ENCODE measurements at regions not wholly inside any gene's neighbourhood (a gene's known extent, or its start where the extent isn't known, plus 50 kb on each side); places are given as distances from the start of the nearest gene placed in this dataset.

DNA sequence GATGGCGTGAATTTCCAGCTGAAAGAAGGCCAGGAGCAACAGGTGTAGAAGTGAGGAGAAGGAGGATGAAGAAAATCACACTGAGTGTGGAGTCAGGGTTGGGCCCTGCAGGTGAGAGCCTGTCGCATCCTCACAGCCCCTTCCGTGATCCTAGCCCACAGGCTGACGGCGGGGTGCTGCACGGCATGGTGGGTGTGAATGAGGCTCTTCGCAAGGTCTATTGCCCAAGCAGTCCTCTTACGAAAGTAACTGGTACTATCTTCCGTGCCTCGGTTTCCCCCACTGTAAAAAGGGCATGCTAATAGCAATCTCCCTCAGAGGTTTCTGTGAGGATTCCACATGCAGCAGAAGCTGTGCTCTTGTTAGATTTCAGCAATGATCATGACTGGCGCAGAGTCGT lies 129.9 kb upstream of the TNS3 start:
- H4K20me1 ChIP-seq (ENCODE audit: insufficient read depth): no peaks in the 10 kb centered on the region
- peak overlapping the region; percentile 5 for H3K27ac ChIP-seq (ENCODE audit: low read length)
- H3K27me3 ChIP-seq (ENCODE audit: insufficient read depth, low read depth, low read length): no peaks in the 10 kb centered on the region
- no peaks in the 10 kb centered on the region for H3K9me3 ChIP-seq (ENCODE audit: low read length)
- H3K4me3 ChIP-seq (ENCODE audit: low read length): peak overlapping the region; percentile 29
- no peaks in the 10 kb centered on the region for H3K79me2 ChIP-seq (replicated peaks; ENCODE audit: insufficient read depth, low read length)
- no peaks in the 10 kb centered on the region for H3F3A ChIP-seq (ENCODE audit: insufficient read depth, low read length, poor library complexity, severe bottlenecking)
- no peak overlapping the region for H3K9ac ChIP-seq (ENCODE audit: low read length)
- no peaks in the 10 kb centered on the region for H3K9me2 ChIP-seq (ENCODE audit: insufficient read depth, low read length)
- no peak overlapping the region for H2AFZ ChIP-seq (ENCODE audit: low read depth, low read length)
- no peak for TF ChIP-seq SMC3 (conservative IDR thresholded peaks at IDR 0.05; ENCODE audit: poor library complexity)
- no peak for TF ChIP-seq MXI1 (conservative IDR thresholded peaks at IDR 0.05; ENCODE audit: poor library complexity, severe bottlenecking)
- no peak for TF ChIP-seq EZH2 (IDR thresholded peaks at IDR 0.05; ENCODE audit: borderline replicate concordance, insufficient read depth, low read length, poor library complexity, severe bottlenecking)
- TF ChIP-seq RAD21 (conservative IDR thresholded peaks at IDR 0.05): no peak
- no peaks in the 10 kb centered on the region for H3K36me3 ChIP-seq (ENCODE audit: insufficient read depth, low read length)
- H3K4me2 ChIP-seq (ENCODE audit: low read length): no peak overlapping the region

DNA sequence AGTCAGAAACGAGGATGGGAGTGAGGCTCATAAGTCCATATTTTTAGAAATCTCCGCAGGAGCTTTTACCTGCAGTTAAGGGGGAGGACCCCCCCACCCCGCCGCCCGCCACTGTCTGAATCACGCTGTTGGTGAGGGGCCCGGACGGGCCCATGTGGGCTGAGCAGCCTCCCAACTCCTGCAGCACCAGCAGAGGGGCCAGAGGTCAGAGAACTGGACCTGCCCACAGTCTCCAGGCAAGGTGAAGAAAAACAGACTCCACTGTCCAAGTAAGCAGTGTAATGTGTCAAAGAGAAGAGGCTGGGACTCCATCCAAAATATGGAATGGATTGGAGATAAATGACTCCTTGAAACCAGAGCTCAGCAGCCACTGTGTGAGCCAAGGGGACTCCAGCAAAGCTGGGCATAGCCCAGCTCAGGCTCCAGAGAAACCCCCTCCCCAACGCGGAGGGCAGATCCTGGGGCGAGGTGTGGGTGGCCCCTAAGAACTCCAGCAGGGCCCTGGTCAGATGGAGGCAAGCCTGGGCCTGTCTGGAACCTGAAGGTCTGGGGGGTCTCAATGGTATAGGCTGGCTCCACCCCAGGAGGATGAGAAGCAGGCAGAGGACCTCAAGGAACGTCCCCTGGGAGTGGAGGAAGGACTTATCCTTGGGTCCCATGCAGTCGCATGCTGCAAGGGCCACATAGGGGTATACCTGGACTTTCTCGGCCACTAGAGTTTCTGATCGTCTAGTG lies 128.5 kb upstream of the TNS3 start:
- Histone ChIP-seq H3K9me3 (ENCODE audit: low read length) (no peaks in the 10 kb centered on the region), H3K36me3 (ENCODE audit: insufficient read depth, low read length) (no peaks in the 10 kb centered on the region), H3K4me3 (ENCODE audit: low read length) (no peak overlapping the region), H2AFZ (ENCODE audit: low read depth, low read length) (no peak overlapping the region), H4K20me1 (ENCODE audit: insufficient read depth) (no peaks in the 10 kb centered on the region), H3K9me2 (ENCODE audit: insufficient read depth, low read length) (no peaks in the 10 kb centered on the region), H3K27me3 (ENCODE audit: insufficient read depth, low read depth, low read length) (no peaks in the 10 kb centered on the region), H3K27ac (ENCODE audit: low read length) (no peak overlapping the region), H3K9ac (ENCODE audit: low read length) (no peak overlapping the region), H3F3A (ENCODE audit: insufficient read depth, low read length, poor library complexity, severe bottlenecking) (no peaks in the 10 kb centered on the region), H3K4me2 (ENCODE audit: low read length) (no peak overlapping the region), H3K79me2 (replicated peaks; ENCODE audit: insufficient read depth, low read length) (no peaks in the 10 kb centered on the region)
- no peak for TF ChIP-seq EZH2 (IDR thresholded peaks at IDR 0.05; ENCODE audit: borderline replicate concordance, insufficient read depth, low read length, poor library complexity, severe bottlenecking)
- no peak for TF ChIP-seq SMC3 (conservative IDR thresholded peaks at IDR 0.05; ENCODE audit: poor library complexity)
- no peak for TF ChIP-seq TAF1 (IDR thresholded peaks at IDR 0.05; ENCODE audit: low read depth)
- TF ChIP-seq CTCF (IDR thresholded peaks at IDR 0.05; ENCODE audit: poor library complexity, severe bottlenecking): no peak
- no peak for TF ChIP-seq POLR2AphosphoS5 (IDR thresholded peaks at IDR 0.05)
- TF ChIP-seq EP300 (conservative IDR thresholded peaks at IDR 0.05; ENCODE audit: poor library complexity, severe bottlenecking): no peak
- TF ChIP-seq, protein P1, sequence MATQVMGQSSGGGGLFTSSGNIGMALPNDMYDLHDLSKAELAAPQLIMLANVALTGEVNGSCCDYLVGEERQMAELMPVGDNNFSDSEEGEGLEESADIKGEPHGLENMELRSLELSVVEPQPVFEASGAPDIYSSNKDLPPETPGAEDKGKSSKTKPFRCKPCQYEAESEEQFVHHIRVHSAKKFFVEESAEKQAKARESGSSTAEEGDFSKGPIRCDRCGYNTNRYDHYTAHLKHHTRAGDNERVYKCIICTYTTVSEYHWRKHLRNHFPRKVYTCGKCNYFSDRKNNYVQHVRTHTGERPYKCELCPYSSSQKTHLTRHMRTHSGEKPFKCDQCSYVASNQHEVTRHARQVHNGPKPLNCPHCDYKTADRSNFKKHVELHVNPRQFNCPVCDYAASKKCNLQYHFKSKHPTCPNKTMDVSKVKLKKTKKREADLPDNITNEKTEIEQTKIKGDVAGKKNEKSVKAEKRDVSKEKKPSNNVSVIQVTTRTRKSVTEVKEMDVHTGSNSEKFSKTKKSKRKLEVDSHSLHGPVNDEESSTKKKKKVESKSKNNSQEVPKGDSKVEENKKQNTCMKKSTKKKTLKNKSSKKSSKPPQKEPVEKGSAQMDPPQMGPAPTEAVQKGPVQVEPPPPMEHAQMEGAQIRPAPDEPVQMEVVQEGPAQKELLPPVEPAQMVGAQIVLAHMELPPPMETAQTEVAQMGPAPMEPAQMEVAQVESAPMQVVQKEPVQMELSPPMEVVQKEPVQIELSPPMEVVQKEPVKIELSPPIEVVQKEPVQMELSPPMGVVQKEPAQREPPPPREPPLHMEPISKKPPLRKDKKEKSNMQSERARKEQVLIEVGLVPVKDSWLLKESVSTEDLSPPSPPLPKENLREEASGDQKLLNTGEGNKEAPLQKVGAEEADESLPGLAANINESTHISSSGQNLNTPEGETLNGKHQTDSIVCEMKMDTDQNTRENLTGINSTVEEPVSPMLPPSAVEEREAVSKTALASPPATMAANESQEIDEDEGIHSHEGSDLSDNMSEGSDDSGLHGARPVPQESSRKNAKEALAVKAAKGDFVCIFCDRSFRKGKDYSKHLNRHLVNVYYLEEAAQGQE (IDR thresholded peaks at IDR 0.05; ENCODE audit: borderline replicate concordance): no peak
- TF ChIP-seq MXI1 (conservative IDR thresholded peaks at IDR 0.05; ENCODE audit: poor library complexity, severe bottlenecking): no peak
- no peak for TF ChIP-seq RAD21 (conservative IDR thresholded peaks at IDR 0.05)

Data from neural cell (in vitro differentiated cells).